GM12875 (cell line): ENCODE measurements at regions not wholly inside any gene's neighbourhood (a gene's known extent, or its start where the extent isn't known, plus 50 kb on each side); places are given as distances from the start of the nearest gene placed in this dataset.

Experiments
- H3K4me3 ChIP-seq: one replicate; pipeline ENCODE4 v1.5.1; 2011; ENCODE audit warnings: low read depth, low read length, control low read depth
- CTCF ChIP-seq: IDR thresholded peaks from 2 replicates; pipeline ENCODE4 v1.5.1; 2011; ENCODE audit warnings: low read depth, mild to moderate bottlenecking, control low read depth, inconsistent platforms, low read length, moderate library complexity, borderline replicate concordance; ENCODE audit not compliant: insufficient read depth

DNA sequence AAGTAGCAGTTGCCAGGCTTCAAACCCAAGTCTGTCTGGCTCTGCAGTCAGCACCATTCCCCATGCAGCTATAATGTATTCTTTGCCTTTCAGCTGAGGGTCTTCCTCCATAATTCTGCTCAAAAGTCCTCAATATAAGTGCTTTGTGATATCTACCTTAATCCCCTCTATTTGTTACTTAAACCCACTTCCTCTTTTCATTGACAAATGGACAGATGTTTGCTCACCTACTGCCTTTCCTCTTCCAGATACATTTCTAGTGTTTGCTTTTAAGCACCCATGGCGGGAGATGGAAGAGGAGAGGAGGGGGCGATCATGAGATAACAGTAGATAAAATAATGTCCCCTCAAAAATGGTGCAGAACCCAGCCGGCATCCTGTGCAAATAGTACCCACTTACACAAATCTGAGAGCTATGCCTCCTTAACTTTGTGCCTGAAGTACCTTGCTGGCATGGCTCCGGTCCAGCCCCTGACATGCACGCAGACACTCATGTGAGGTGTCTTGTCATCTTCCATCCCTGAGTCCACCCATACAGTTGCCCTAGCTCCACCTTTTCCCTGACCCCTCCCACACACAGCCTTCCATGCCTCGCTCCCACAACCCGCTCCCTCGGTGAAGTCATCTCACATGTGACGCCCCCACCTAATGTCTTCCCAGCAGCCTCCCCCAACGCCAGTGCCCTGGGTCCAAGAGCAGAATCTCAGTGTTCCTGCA lies 109.6 kb downstream of the TRIM29 start:
- H3K4me3 ChIP-seq: no peak overlapping the region
- no peak for TF ChIP-seq CTCF

GRCh38 chr11:120027546-120028180 lies 110.2 kb downstream of the TRIM29 start:
- no peak overlapping the region for H3K4me3 ChIP-seq
- TF ChIP-seq CTCF: no peak

DNA sequence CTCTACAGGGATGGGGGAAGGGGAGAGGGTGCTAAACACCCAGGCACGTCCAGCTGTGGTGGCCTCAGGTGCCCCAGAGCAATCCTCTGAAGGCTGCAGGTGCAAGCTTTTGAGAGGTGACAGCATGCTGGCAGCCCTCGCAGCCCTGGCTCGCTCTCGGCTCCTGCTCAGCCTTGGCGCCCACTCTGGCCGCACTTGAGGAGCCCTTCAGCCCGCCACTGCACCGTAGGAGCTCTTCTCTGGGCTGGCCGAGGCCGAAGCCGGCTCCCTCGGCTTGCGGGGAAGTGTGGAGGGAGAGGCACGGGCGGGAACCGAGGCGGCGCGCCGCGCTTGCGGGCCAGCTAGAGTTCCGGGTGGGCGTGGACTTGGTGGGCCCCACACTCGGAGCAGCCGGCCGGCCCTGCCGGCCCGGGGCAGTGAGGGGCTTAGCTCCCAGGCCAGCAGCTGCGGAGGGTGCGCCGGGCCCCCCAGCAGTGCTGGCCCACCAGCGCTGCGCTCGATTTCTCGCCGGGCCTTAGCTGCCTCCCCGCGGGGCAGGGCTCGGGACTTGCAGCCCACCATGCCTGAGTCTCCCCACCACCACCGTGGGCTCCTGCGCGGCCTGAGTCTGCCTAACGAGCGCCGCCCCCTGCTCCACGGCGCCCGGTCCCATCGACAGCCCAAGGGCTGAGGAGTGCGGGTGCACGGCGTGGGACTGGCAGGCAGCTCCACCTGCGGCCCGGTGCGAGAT lies 112.1 kb downstream of the TRIM29 start:
- H3K4me3 ChIP-seq: no peak overlapping the region
- TF ChIP-seq CTCF: no peak

DNA sequence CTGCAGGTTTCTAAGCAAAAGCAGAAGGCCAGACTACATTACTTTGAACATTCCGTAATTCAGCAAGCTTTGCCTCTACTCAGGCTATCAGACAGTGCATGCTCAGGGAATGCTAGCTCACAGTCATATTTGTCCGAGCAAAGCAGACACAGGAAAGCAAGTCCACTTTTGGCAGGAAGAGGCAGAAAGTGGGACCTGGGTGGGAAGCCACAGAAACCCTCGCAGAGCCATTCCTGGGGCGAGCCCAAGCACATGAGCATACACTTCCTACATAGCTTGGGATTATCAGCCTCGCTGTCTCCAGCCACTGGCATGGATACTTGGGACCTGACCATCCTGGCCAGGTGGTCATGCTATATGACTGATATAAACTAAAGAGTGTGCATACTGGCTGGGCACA lies 113.3 kb downstream of the TRIM29 start:
- no peak for TF ChIP-seq CTCF

DNA sequence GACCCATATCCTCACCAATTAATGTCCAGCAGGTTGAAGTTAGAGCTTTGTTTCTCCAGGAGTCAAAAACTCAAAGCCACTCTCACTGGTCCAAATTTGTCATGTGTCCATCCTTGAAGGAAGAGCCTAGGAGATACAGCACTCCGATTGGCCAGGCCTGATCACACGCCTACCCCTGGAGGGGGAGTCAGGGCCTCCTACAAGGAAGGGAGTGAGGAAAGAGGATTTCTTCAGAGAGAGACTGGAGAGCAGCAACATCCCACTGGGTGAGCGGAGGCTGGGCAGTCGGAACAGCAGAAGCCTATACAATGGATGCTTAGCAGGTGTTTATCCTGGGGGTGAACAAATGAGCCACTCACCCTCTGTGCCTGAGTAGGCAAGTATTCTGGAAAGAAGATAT lies 113.9 kb downstream of the TRIM29 start:
- no peak for TF ChIP-seq CTCF
- no peak overlapping the region for H3K4me3 ChIP-seq

More for the DNA sequence above, 113.3 kb downstream of the TRIM29 start:
- no peak overlapping the region for H3K4me3 ChIP-seq

DNA sequence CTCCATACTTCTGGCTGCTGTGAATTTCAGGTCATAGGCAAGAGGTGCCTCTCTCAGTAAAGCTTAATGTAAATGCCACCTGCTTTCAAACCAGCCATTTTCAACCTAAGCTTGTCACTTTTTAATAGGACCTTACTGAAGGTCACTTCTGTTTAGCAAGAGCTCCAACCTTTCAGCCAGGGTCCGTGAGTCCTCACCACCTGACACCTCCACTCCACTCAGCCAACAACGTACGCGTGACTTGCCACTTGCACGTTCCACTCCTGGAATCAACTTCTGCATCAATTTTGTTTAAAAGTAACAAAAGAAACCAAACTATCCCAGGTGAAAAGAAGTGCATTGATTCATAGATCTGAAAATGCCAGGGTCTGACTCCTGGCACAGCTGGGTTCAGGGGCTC lies 114.4 kb downstream of the TRIM29 start:
- H3K4me3 ChIP-seq: no peak overlapping the region
- no peak for TF ChIP-seq CTCF
